Tibial nerve (tissue), 4 donors: ENCODE measurements at regions not wholly inside any gene's neighbourhood (a gene's known extent, or its start where the extent isn't known, plus 50 kb on each side); places are given as distances from the start of the nearest gene placed in this dataset.
"Not testable (repeated sequence)": the region's sequence is repeated elsewhere in the genome, so short reads cannot be mapped to it uniquely, and the experiment has no call there.

Experiments used
- DNase-seq, 2 donors: peaks; one replicate each; pipeline ENCODE4 v3.0.0-alpha.2; 2019; ENCODE audit warnings: low spot score in 2 of 2
- H3K27ac ChIP-seq, 4 donors: fragments of 200-600 bp; sonication (generic) in 3 of 4; one replicate each; pipeline ENCODE4 v1.5.1; 2017 to 2019; ENCODE audit warnings: mild to moderate bottlenecking in 1 of 4
- H3K27me3 ChIP-seq, 2 donors: fragments of 200-600 bp; sonication (generic) in 1 of 2; one replicate each; pipeline versions ENCODE4 v1.5.1 to v1.6.0; 2017 to 2019
- H3K36me3 ChIP-seq, 3 donors: fragments of 200-600 bp; sonication (generic); one replicate each; pipeline ENCODE4 v1.5.1; 2018 to 2019
- H3K4me1 ChIP-seq, 4 donors: fragments of 200-600 bp; sonication (generic) in 3 of 4; one replicate each; pipeline ENCODE4 v1.5.1; 2017 to 2019
- H3K4me3 ChIP-seq, 4 donors: fragments of 200-600 bp; sonication (generic) in 3 of 4; one replicate each; pipeline ENCODE4 v1.5.1; 2017 to 2019; ENCODE audit warnings: mild to moderate bottlenecking in 1 of 4, moderate library complexity in 1 of 4
- H3K9me3 ChIP-seq, 4 donors: fragments of 200-600 bp; sonication (generic) in 3 of 4; one replicate each; pipeline ENCODE4 v1.5.1; 2017 to 2019
- EP300 ChIP-seq, 2 donors: sonication (generic); formaldehyde crosslinking; IDR thresholded peaks; one replicate each; pipeline ENCODE4 v1.6.1; 2017; ENCODE audit warnings: antibody characterized with exemption in 2 of 2, mild to moderate bottlenecking in 1 of 2
- POLR2A ChIP-seq, 2 donors: fragments of 450-650 bp; IDR thresholded peaks; one replicate each; pipeline ENCODE4 v1.6.1; 2017; ENCODE audit warnings: antibody characterized with exemption in 2 of 2, mild to moderate bottlenecking in 2 of 2, moderate library complexity in 2 of 2
- WGBS, 2 donors: methylation state at CpG; one replicate each; pipeline ENCODE4 v1.1.5; 2018; 5-methylcytosine and 5-hydroxymethylcytosine counted together
- TF ChIP-seq, protein P1 (sequence below), 5 experiments: fragments of 200-600 bp in 3 of 5; fragments of 450-650 bp in 2 of 5; sonication (generic) in 3 of 5; IDR thresholded peaks; one replicate each; pipeline ENCODE4 v1.5.1; 2016 to 2019; ENCODE audit warnings: antibody characterized with exemption in 5 of 5, mild to moderate bottlenecking in 3 of 5, moderate library complexity in 2 of 5

DNA sequence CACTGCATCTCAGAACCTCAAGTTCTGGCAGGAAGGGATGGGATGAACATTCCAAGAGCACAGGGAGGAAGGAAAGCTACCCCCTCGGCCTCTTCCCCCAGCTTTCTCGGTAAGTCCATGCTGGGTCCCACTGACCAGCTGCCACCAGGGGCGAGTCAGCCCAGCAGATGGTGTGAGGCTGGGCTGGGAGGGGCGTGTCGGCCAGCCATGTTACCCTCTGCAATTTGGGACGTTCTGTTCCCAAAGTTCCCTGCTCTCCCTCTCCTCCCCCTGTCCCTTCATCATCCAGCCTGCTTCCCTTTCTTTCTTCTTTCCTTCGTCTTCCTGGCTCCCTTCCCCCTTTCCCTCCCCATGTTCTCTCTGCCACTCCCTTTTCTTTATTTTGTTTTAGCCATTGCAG, 74.3 kb upstream of the TNP1 start:
- Histone ChIP-seq H3K4me1 (peaks cover 0 to 10% (median 0%) of the 10 kb centered on the region in 4 donors), H3K9me3 (no peaks in the 10 kb centered on the region), H3K27me3 (no peaks in the 10 kb centered on the region), H3K36me3 (no peaks in the 10 kb centered on the region), H3K4me3 (no peak overlapping the region), H3K27ac (peak overlapping the region in 1 of 4 donors; percentile 66)
- TF ChIP-seq EP300 (IDR thresholded peaks at IDR 0.05) (peak in 1 of 2 donors; percentile 11), POLR2A (IDR thresholded peaks at IDR 0.05) (no peak)
- WGBS, 2 donors, result 79 to 82% methylated on average over 6 to 7 of the region's 7 CpGs
- DNase-seq, result no peak

DNA sequence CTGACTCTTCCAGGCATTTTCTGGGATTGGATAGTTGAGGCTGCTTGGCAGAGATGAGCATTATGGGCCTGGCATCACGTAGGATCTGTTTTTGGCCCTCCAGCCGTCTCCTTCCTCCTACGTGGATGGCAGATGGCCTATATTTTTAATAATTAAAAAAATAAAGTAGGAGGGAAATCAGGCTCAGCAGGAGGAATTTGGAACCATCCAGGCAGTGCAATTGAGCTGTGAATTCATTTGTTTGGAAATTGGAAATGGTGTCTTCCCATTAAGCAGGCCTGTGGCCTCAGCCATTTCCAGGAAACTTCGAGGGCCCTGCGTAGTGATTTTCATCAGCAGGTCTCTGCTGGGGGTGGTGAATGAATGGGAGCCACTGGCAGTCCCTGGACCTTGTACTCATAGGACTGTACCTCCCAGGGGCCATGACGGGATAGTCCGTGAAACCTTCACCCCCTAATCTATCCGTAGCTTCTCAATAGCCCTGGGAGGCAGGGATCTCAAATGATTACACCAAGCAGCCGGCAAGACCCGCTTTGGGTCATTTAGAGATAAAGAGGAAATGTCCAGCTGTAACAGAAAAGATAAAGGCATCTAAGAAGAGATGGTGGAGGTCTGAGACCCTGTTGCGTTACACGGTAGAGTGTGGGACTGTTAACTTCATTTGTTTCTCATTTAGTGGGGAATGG, 73.1 kb upstream of the TNP1 start:
- Histone ChIP-seq H3K36me3 (no peaks in the 10 kb centered on the region), H3K4me1 (peaks cover 0 to 10% (median 0%) of the 10 kb centered on the region in 4 donors), H3K27me3 (no peaks in the 10 kb centered on the region), H3K27ac (peak overlapping the region in 2 of 4 donors; percentile 10 to 30), H3K4me3 (no peak overlapping the region), H3K9me3 (no peaks in the 10 kb centered on the region)
- WGBS, 2 donors, result 77 to 86% methylated on average over 12 of the region's 12 CpGs
- DNase-seq, result no peak
- TF ChIP-seq POLR2A (IDR thresholded peaks at IDR 0.05) (no peak), EP300 (IDR thresholded peaks at IDR 0.05) (no peak)
- TF ChIP-seq, protein P1, sequence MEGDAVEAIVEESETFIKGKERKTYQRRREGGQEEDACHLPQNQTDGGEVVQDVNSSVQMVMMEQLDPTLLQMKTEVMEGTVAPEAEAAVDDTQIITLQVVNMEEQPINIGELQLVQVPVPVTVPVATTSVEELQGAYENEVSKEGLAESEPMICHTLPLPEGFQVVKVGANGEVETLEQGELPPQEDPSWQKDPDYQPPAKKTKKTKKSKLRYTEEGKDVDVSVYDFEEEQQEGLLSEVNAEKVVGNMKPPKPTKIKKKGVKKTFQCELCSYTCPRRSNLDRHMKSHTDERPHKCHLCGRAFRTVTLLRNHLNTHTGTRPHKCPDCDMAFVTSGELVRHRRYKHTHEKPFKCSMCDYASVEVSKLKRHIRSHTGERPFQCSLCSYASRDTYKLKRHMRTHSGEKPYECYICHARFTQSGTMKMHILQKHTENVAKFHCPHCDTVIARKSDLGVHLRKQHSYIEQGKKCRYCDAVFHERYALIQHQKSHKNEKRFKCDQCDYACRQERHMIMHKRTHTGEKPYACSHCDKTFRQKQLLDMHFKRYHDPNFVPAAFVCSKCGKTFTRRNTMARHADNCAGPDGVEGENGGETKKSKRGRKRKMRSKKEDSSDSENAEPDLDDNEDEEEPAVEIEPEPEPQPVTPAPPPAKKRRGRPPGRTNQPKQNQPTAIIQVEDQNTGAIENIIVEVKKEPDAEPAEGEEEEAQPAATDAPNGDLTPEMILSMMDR (IDR thresholded peaks at IDR 0.05), result no peak

DNA sequence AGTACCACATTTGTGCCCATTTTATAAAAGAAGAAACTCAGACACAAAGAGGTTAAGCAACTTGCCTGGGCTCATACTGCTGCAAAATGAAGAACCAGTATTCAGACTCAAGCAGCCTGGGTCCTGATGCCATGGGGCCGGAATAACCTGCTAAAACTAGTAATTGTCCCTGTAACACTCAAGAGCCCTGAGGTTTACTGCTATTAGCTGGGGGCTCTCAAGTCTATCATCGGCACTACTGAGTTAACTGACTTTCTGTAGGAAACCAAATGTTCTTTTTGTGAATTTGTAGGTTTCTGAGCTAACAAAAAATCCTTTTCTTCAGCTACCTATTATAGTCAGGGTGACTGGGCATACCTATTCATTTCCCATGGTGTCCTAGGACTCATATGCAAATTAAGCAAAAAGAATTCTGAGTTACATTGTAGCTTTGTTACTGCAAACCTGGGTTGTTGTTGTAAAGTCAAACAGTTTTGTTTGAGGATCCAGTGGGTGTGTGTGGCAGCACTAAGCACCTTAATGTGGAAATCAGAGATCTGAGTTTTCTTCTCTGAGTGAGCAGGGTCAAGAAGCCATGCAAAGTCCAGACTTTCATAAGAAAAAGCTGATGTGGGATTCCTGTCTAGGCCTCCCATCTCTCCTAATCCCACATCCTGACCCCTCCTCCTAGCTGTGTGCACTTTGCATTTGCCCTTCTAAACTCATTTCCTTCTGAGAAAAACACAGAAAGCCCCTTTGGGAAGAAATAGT, 72.4 kb upstream of the TNP1 start:
- DNase-seq, result no peak
- TF ChIP-seq, protein P1 (IDR thresholded peaks at IDR 0.05), result no peak
- TF ChIP-seq POLR2A (IDR thresholded peaks at IDR 0.05) (no peak), EP300 (IDR thresholded peaks at IDR 0.05) (no peak)
- Histone ChIP-seq H3K36me3 (no peaks in the 10 kb centered on the region), H3K27me3 (no peaks in the 10 kb centered on the region), H3K9me3 (no peaks in the 10 kb centered on the region), H3K4me3 (no peak overlapping the region), H3K27ac (peak overlapping the region in 2 of 4 donors; percentile 10 to 30), H3K4me1 (peaks cover 0 to 7% (median 0%) of the 10 kb centered on the region in 4 donors)
- 89 to 92% methylated on average over 2 of the region's 2 CpGs for WGBS, 2 donors

DNA sequence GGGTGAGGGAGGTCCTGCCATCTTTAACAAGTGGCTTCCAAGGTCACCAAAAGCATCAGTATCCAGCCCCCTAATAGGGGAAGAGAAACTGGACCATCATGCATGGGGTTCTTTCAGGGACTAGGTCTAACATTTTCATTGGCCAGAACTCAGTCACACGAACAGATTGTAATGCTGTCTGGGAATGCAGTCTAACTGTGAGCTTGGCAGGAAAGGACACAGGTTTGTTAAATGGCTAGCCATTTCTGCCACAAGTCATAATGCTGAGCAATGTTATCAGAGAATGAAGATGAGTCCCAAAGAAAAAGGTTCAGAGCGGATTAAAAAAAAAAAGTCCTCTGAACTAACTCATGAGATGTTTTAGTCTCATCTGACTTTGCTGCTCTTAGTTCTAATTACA, 70.9 kb upstream of the TNP1 start:
- 87 to 93% methylated on average over 2 of the region's 2 CpGs for WGBS, 2 donors
- Histone ChIP-seq H3K4me1 (no peaks in the 10 kb centered on the region), H3K4me3 (no peak overlapping the region), H3K27me3 (no peaks in the 10 kb centered on the region), H3K9me3 (no peaks in the 10 kb centered on the region), H3K36me3 (no peaks in the 10 kb centered on the region), H3K27ac (no peak overlapping the region)
- no peak for DNase-seq
- TF ChIP-seq POLR2A (IDR thresholded peaks at IDR 0.05), result no peak

DNA sequence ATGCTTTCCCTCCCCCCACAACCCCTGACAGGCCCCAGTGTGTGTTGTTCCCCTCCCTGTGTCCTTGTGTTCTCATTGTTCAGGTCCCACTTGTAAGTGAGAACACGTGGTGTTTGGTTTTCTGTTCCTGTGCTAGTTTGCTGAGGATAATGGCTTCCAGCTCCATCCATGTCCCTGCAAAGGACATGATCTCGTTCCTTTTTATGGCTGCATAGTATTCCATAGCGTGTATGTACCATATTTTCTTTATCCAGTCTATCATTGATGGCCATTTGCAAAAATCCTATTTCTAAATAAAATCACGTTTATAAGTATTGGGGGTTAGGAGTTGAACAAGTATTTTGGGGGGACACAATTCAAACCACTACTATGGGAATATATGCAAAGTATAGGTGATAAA, 69.5 kb upstream of the TNP1 start:
- H3K36me3 ChIP-seq, H3K27me3 ChIP-seq, DNase-seq, H3K9me3 ChIP-seq, H3K27ac ChIP-seq, H3K4me1 ChIP-seq, H3K4me3 ChIP-seq: not testable (repeated sequence)
- 81 to 92% methylated on average over 4 of the region's 4 CpGs for WGBS, 2 donors

DNA sequence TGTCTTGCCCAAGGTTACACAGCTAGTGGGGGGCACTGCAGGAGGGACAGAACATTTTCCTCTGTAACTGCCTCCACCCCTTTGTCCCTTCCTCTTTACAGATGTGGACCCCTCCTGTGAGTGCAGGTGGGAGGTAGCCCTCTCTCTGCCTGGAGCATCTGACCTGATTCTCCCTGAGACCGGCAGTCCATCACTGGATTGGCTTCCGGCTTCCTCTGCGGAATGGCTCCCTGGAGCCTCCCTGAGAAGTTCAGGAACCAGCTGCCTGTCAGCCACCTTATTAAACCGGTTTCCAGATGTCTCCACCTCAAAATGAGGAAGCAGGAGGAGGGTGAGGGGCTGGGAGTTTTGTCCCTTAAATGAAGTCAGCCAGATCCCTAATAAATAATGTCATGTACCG, 67.3 kb upstream of the TNP1 start:
- Histone ChIP-seq H3K27me3 (no peaks in the 10 kb centered on the region), H3K27ac (no peak overlapping the region), H3K4me3 (no peak overlapping the region), H3K4me1 (peaks cover 0 to 8% (median 0%) of the 10 kb centered on the region in 4 donors), H3K36me3 (no peaks in the 10 kb centered on the region), H3K9me3 (no peaks in the 10 kb centered on the region)
- WGBS, 2 donors, result 57 to 85% methylated on average over 5 of the region's 5 CpGs
- no peak for TF ChIP-seq POLR2A (IDR thresholded peaks at IDR 0.05)
- TF ChIP-seq, protein P1 (IDR thresholded peaks at IDR 0.05), result no peak
- no peak for TF ChIP-seq EP300 (IDR thresholded peaks at IDR 0.05)
- no peak for DNase-seq
